ENCODE measurements at regions not wholly inside any gene's neighbourhood (a gene's known extent, or its start where the extent isn't known, plus 50 kb on each side); places are given as distances from the start of the nearest gene placed in this dataset.

DNA sequence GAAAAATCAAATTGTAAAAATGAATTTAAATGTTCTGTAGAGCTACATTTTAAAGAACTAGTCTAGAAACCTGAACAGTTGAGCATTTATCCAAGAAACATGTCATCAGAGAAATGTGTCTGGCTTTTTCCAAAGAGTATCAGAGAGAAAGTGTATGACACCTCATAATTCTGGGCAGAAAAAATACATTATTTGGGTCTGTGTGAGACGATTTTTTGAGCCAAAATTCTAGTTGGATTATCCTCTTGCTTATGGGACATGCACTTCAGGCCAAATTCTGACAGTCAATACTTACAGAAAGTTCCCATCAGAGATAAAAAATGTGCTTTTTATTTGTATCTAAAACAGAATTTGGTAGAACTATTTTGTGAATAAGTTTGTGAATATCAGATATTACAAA lies 1242.7 kb downstream of the EPHA7 start:
- intact Hi-C loops (cut with micrococcal nuclease): no loop called here
- POLR2A ChIA-PET: no interaction called here
- DNase-seq: no peak
- H3K27ac Mint-ChIP-seq: no peak overlapping the region
- no peak for ATAC-seq (ENCODE audit: low read depth)
- H3K4me1 Mint-ChIP-seq: no peaks in the 10 kb centered on the region
- no peaks in the 10 kb centered on the region for H3K36me3 Mint-ChIP-seq (ENCODE audit: low read depth)
- no peak overlapping the region for H3K4me3 Mint-ChIP-seq
- TF ChIP-seq CTCF (IDR thresholded peaks at IDR 0.05): no peak
- H3K27me3 Mint-ChIP-seq: no peaks in the 10 kb centered on the region
- peaks cover 3% of the 10 kb centered on the region for H3K9me3 Mint-ChIP-seq
- CTCF ChIA-PET: no interaction called here

- H3K4me1 Mint-ChIP-seq: no peaks in the 10 kb centered on the region
- no peaks in the 10 kb centered on the region for H3K36me3 Mint-ChIP-seq (ENCODE audit: low read depth)
- ATAC-seq (ENCODE audit: low read depth) (no peak), DNase-seq (no peak)
- no peaks in the 10 kb centered on the region for H3K27me3 Mint-ChIP-seq
- ChIA-PET POLR2A (no interaction called here), CTCF (no interaction called here)
- intact Hi-C loops (cut with micrococcal nuclease): no loop called here
- H3K9me3 Mint-ChIP-seq: peaks cover 3% of the 10 kb centered on the region
- TF ChIP-seq CTCF (IDR thresholded peaks at IDR 0.05): no peak
- H3K4me3 Mint-ChIP-seq: no peak overlapping the region
- H3K27ac Mint-ChIP-seq: no peak overlapping the region
Observed at GRCh38 chr6:92174398-92175073, 1244.8 kb downstream of the EPHA7 start.

GRCh38 chr6:92169506-92169905 lies 1249.9 kb downstream of the EPHA7 start:
- CTCF ChIA-PET: no interaction called here
- DNase-seq: no peak
- POLR2A ChIA-PET: no interaction called here
- H3K9me3 Mint-ChIP-seq: peaks cover 1% of the 10 kb centered on the region
- H3K27ac Mint-ChIP-seq: no peak overlapping the region
- no peak overlapping the region for H3K4me3 Mint-ChIP-seq
- no peak for TF ChIP-seq CTCF (IDR thresholded peaks at IDR 0.05)
- no peaks in the 10 kb centered on the region for H3K27me3 Mint-ChIP-seq
- no peaks in the 10 kb centered on the region for H3K4me1 Mint-ChIP-seq
- intact Hi-C loops (cut with micrococcal nuclease): no loop called here
- ATAC-seq (ENCODE audit: low read depth): no peak
- H3K36me3 Mint-ChIP-seq (ENCODE audit: low read depth): no peaks in the 10 kb centered on the region

DNA sequence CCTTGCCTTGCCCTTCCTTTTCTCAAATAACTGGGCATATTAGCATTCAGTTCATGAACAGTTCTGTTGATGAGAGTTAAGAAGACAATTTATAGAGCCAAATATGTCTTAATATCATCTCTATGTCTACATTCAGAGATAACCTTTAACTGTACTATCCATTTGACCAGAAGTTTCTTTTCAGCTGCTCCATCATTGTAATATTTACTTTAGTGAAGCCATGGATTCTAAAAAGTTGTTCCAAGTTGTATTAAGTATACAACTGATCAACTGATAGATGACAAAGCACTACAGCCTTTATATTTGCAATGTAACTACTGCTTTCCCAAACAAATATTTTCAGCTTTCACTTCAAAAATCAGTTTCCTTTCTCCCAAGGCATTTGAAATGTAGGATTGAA lies 1252.7 kb downstream of the EPHA7 start:
- ChIA-PET POLR2A (no interaction called here), CTCF (no interaction called here)
- Mint-ChIP-seq H3K27ac (no peak overlapping the region), H3K27me3 (no peaks in the 10 kb centered on the region), H3K4me1 (no peaks in the 10 kb centered on the region), H3K9me3 (peaks cover 5% of the 10 kb centered on the region), H3K36me3 (ENCODE audit: low read depth) (no peaks in the 10 kb centered on the region), H3K4me3 (no peak overlapping the region)
- TF ChIP-seq CTCF (IDR thresholded peaks at IDR 0.05): no peak
- intact Hi-C loops (cut with micrococcal nuclease): no loop called here
- no peak for DNase-seq
- ATAC-seq (ENCODE audit: low read depth): no peak

DNA sequence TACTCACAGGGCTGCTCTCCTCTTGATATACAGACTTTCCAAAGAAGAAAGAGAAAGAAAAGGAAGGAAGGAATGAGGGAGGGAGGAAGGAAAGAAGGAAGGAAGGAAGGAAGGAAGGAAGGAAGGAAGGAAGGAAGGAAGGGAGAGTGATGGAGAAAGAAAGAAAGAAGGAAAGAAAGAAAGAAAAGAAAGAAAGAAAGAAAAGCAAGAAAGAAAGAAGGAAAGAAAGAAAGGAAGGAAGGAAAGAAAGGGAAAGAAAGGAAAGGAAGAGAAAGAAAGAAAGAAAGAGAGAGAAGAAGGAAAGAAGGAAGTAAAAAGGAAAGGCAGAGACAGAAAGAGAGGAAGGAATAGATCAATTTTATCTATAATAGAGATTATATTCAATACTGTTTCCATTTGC lies 1257.4 kb downstream of the EPHA7 start:
- Mint-ChIP-seq H3K27me3 (no peaks in the 10 kb centered on the region), H3K36me3 (ENCODE audit: low read depth) (no peaks in the 10 kb centered on the region), H3K27ac (no peak overlapping the region), H3K9me3 (peaks cover 7% of the 10 kb centered on the region), H3K4me3 (no peak overlapping the region), H3K4me1 (no peaks in the 10 kb centered on the region)
- CTCF ChIA-PET: no interaction called here
- POLR2A ChIA-PET: no interaction called here
- ATAC-seq (ENCODE audit: low read depth) (no peak), DNase-seq (no peak)
- TF ChIP-seq CTCF (IDR thresholded peaks at IDR 0.05): no peak
- intact Hi-C loops (cut with micrococcal nuclease): no loop called here

All from activated B cell treated with CpG ODN at 0.5 μM for 24 hours (primary cell).